Putamen (tissue), 1 donor: ENCODE measurements at regions not wholly inside any gene's neighbourhood (a gene's known extent, or its start where the extent isn't known, plus 50 kb on each side); places are given as distances from the start of the nearest gene placed in this dataset.

ENCODE experiments used
- DNase-seq: peaks from one replicate; pipeline ENCODE4 v3.0.0-alpha.2; 2016; ENCODE audit warnings: low spot score

- DNase-seq: no peak
Observed at GRCh38 chr12:20262119-20262518, 106.2 kb upstream of the PDE3A start.

DNA sequence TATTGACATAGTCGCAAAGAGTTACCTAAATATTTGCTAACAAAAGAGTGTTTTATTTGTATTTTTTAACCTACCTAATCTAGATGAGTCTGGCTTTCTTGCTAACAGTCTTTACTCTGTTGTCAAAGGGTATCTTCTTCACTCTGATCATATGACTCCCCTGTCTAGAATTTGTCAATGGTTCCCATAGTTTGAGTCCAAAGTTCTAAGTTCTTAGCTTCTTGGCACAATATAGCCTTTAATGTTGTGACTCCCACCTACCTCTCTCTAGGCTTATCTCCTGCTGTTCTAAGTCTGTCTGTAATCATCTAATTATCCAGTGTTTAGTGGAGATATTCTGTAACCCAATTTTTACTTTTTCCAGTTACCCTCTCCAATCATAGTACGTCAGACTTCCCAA, 104.3 kb upstream of the PDE3A start:
- DNase-seq: no peak

GRCh38 chr12:20264608-20265114, 103.7 kb upstream of the PDE3A start:
- no peak for DNase-seq

DNA sequence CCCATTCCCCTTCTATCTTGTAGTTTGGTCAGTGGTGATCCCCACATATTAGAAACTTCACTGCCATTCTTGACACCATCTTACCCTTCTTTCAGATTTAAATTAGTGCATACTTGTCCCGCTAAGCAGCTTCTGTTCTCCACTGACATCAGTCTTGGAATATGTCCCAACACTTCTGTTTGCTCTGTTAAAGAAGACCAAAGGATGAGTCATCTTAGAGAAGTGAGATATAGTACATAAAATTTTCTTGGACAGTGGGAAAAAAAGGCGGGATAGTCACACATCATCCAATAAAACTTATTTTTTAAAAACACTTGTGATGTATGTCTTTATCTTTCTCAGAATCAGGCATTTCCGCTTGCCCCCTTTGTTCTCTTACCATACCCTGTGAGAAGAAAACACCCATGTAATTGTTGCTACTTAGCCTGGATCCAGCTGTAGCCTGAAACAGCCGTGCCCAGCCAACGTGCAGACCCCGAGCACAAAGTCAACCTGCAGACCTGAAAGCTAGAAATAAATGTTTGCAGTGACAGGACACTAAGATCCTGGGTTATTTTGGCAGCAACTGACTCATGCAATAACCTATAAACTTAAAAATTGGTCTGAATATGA, 100.1 kb upstream of the PDE3A start:
- DNase-seq: no peak

DNA sequence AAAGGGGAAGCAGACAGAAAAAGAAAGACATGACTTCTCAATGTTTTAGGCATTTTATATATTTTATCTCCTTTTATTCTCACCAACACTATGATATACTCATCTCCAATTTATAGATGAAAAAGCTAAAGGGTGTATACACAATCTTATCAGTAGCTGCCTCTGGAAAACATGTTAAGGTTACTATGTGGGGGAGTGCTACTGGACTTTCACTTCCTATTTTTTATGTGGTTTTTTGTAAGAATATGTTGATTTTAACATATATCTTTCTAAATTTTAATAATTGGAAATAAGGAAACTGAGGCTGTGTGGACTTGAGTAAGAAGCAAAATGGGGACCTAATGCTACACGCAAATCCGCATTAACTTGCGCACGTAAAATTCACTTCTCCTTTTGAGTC, 99.6 kb upstream of the PDE3A start:
- no peak for DNase-seq

GRCh38 chr12:20269337-20270067, 98.8 kb upstream of the PDE3A start:
- DNase-seq: no peak

- DNase-seq: no peak
Observed at GRCh38 chr12:20270557-20270956, 97.8 kb upstream of the PDE3A start.

- DNase-seq: no peak
Observed at GRCh38 chr12:20272161-20272560, 96.2 kb upstream of the PDE3A start.

- DNase-seq: no peak
Observed at GRCh38 chr12:20272801-20273200, 95.5 kb upstream of the PDE3A start.

DNA sequence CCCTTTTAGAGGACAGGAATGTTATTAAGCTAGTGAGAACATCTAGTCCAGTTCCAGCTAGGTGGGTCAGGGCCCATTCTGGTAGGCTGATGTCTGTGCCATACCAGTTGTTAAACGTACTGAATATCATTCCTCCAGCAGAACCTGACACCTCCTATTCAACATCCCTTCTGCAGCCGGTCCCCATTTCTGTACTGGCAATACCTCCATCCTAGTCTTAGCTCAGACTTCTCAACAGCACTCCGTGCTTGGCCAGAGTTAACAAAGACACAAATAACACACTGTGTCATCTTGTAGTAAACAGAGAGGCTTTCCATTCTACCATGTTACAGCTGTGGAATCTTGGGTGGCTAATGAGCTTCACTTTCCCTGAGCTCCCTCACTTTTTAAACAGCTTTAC, 94.3 kb upstream of the PDE3A start:
- DNase-seq: no peak

DNA sequence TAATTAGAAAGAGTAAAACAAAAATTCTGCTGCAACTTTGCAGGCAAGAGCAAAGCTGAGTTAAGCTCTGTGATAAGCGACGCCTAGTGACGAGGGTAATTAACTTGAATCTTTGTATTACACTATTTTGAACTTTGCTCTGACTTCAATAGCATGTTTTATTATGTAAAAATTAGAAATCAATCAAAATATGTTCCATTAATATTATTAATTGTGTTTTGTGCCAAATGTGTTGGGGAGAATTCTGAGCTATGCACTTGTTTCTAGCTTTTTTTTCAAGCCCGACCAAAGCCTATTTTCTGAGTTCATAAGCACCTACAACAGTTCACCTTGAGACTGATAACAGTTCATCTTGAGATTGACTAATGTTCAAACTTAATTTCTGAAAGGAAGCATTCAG, 90.1 kb upstream of the PDE3A start:
- no peak for DNase-seq

- DNase-seq: no peak
Observed at GRCh38 chr12:20280515-20280914, 87.8 kb upstream of the PDE3A start.

- DNase-seq: no peak
Observed at GRCh38 chr12:20282401-20282800, 85.9 kb upstream of the PDE3A start.

DNA sequence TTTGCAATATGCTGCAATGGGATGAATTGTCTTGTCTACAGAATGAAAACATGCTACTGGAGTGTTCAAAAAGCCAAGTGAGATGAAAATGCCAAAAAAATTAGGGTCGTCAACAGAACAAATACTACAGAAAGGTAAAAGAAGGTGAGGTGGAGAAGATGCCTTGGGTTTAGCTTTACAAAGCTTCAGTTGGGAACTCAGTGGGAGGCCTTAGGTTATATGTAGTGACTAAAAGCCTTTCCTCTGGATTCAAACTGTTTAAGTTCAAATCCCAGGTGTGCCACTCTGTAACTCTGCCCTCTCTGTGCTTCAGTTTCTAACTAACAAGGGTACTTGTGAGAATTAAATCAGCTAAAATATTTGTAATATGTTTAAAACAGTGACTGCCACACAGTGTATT, 84.9 kb upstream of the PDE3A start:
- DNase-seq: no peak

DNA sequence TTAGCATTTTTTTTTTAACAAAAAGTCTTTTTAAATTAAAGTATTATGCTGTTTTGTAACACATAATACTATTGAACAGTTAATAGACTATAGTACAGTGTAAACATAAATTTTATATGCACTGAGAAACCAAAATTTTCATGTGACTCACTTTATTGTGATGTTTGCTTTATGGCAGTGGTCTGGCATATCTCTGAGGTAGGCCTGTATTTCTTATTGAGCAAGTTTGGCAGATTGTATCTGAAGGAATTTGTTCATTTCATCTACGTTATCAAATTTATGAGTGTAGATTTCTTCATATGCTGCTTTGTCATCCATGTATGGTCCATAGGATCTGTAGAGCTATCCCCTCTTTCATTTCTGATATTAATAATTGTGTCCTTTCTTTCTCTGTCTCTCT, 78.8 kb upstream of the PDE3A start:
- DNase-seq: no peak

GRCh38 chr12:20300457-20300856, 67.9 kb upstream of the PDE3A start:
- no peak for DNase-seq

- no peak for DNase-seq
Observed at GRCh38 chr12:20305470-20305869, 62.9 kb upstream of the PDE3A start.

DNA sequence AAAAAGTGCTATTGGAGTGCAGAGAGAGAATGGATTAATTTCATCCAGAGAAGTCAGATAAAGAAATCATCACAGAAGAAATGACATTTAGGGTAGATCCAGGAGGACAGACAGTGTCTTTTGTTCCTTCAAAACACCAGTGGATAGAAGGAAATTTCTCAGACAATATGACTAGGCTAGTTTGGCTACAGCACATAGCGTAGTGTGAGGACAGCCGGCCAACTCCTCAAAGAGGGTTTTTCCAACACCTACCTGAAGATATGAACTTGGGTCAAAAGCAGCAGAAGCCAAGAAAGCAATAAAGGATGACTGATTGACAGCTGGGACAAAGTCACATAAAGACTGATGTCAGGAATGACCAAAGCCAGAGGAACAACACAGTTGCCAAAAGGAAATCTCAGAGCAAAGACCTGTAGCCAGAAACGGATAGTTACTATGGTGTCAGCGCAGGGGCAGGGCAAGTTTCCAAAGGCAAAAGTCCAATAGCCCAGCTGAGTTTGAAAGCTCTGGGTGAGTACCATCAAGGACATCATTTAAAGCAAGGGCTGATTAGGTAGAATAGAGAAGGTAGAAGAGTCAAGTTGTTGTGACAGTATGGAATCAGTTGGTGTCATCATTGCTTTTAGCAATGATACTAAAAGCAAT, 58.7 kb upstream of the PDE3A start:
- DNase-seq: no peak

DNA sequence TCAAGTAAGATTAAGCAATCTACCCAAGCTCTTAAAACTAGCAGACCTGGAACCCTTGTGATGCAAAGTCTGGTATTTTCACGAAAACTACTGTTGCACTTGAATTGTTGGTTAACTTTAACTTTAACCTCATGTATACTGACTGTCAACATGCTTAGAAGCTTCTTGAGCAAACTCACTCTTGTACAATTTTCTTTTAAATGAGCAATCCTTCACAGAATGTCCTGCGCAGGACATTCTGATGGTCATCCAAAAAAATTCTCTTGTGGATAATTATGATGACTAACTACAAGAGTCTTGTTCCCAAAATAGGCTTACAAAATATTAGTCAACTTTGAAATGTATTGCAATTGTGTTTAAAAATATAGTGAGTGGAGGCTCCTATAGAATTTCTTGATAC, 54.0 kb upstream of the PDE3A start:
- DNase-seq: no peak

DNA sequence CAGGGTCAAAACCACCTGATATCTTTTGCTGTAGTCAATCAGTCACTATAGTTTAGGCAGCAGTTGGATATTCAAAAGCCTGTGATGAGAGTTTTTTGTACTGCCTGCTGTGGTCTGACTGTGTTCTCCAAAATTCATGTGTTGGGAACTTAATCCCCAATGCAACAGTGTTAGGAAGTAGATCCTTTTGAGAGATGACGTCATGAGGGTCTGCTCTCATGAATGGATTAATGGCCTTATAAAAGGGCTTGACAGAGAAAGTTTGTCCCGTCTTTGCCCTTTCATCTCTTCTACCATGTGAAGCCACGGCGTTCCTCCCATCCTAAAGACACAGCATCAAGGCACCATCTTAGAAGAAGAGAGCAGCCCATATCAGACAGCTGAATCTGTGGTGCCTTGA, 50.8 kb upstream of the PDE3A start:
- no peak for DNase-seq
